SK-N-SH (cell line): ENCODE measurements at regions not wholly inside any gene's neighbourhood (a gene's known extent, or its start where the extent isn't known, plus 50 kb on each side); places are given as distances from the start of the nearest gene placed in this dataset.

ENCODE experiments used
- CTCF ChIA-PET: fragments of 300-600, 350-600 bp; formaldehyde crosslinking; extraction: SDS; loops from one replicate; lab custom pipeline; 2021; lab: Yijun Ruan, JAX
- POLR2A ChIA-PET: fragments of 350-600 bp; sonication (Branson Sonifier 250); formaldehyde crosslinking; extraction: SDS; loops from one replicate; lab custom pipeline; 2020; ENCODE audit warnings: antibody characterized with exemption, inconsistent platforms; lab: Yijun Ruan, JAX
- DNase-seq: peaks from one replicate; pipeline ENCODE4 v3.0.0; 2012
- H2AFZ ChIP-seq: fragments of 200-600 bp; sonication (generic); 2 replicates; pipeline ENCODE4 v1.8.1; 2016; ENCODE audit warnings: antibody characterized with exemption, mild to moderate bottlenecking, low read depth
- H3F3A ChIP-seq: fragments of 200-600 bp; sonication (generic); replicated peaks from 2 replicates; pipeline ENCODE3; 2016; ENCODE audit warnings: antibody characterized with exemption, mild to moderate bottlenecking; ENCODE audit not compliant: insufficient read depth
- H3K27ac ChIP-seq, 2 experiments: fragments of 200-500 bp in 1 of 2; fragments of 200-600 bp in 1 of 2; sonication (Bioruptor generic) in 1 of 2; sonication (generic), shearing (Covaris generic) in 1 of 2; 2 replicates each; pipeline versions ENCODE4 v1.5.1 to v1.6.1; 2014 to 2016; ENCODE audit warnings: low read depth in 2 of 2, inconsistent platforms in 1 of 2, low read length in 1 of 2, mild to moderate bottlenecking in 1 of 2, mixed read lengths in 1 of 2
- H3K27me3 ChIP-seq: fragments of 200-600 bp; sonication (generic), shearing (Covaris generic); 2 replicates; pipeline ENCODE4 v1.6.1; 2016; ENCODE audit warnings: mixed run types; ENCODE audit not compliant: insufficient read depth
- H3K36me3 ChIP-seq, 2 experiments: fragments of 200-500 bp in 1 of 2; fragments of 200-600 bp in 1 of 2; sonication (Bioruptor generic) in 1 of 2; sonication (generic) in 1 of 2; replicated peaks in 1 of 2; 2 replicates each; pipeline versions ENCODE3 to v1.5.1; 2014 to 2016; ENCODE audit warnings: low read length in 1 of 2, mild to moderate bottlenecking in 1 of 2; ENCODE audit not compliant: insufficient read depth in 2 of 2, control insufficient read depth in 1 of 2
- H3K4me1 ChIP-seq, 2 experiments: fragments of 200-500 bp in 1 of 2; fragments of 200-600 bp in 1 of 2; sonication (Bioruptor generic) in 1 of 2; sonication (generic), shearing (Covaris generic) in 1 of 2; 2 replicates each; pipeline versions ENCODE4 v1.5.1 to v1.6.1; 2014 to 2016; ENCODE audit warnings: low read depth in 1 of 2, low read length in 1 of 2, mixed run types in 1 of 2; ENCODE audit not compliant: insufficient read depth in 2 of 2, control insufficient read depth in 1 of 2
- H3K4me2 ChIP-seq: fragments of 200-600 bp; sonication (generic), shearing (Covaris generic); 2 replicates; pipeline ENCODE4 v1.6.1; 2017; ENCODE audit warnings: mixed run types
- H3K4me3 ChIP-seq, 2 experiments: fragments of 200-500 bp in 1 of 2; fragments of 200-600 bp in 1 of 2; sonication (Bioruptor generic) in 1 of 2; sonication (generic), shearing (Covaris generic) in 1 of 2; 2 replicates each; pipeline versions ENCODE4 v1.5.1 to v1.8.1; 2014 to 2016; ENCODE audit warnings: low read depth in 2 of 2, inconsistent platforms in 1 of 2, low read length in 1 of 2, mild to moderate bottlenecking in 1 of 2, mixed read lengths in 1 of 2, moderate library complexity in 1 of 2
- H3K79me2 ChIP-seq: fragments of 200-600 bp; sonication (generic); 2 replicates; pipeline ENCODE4 v1.8.1; 2017; ENCODE audit warnings: mild to moderate bottlenecking; ENCODE audit not compliant: insufficient read depth
- H3K9ac ChIP-seq: fragments of 200-600 bp; sonication (generic); 2 replicates; pipeline ENCODE4 v1.6.1; 2017; ENCODE audit warnings: mixed run types
- H3K9me2 ChIP-seq: fragments of 200-600 bp; sonication (generic); 2 replicates; pipeline ENCODE4 v1.6.1; 2017; ENCODE audit warnings: mixed run types
- H3K9me3 ChIP-seq: fragments of 200-600 bp; sonication (generic); 2 replicates; pipeline ENCODE4 v1.6.1; 2017; ENCODE audit warnings: mixed run types, mild to moderate bottlenecking, moderate library complexity
- H4K20me1 ChIP-seq: fragments of 200-600 bp; sonication (generic); 2 replicates; pipeline ENCODE4 v1.6.1; 2017; ENCODE audit warnings: mild to moderate bottlenecking, mixed run types; ENCODE audit not compliant: insufficient read depth
- EP300 ChIP-seq, 2 experiments: IDR thresholded peaks; 2 replicates each; pipeline versions ENCODE4 v1.4.0 to v1.6.1; 2012; ENCODE audit warnings: borderline replicate concordance in 1 of 2, low read depth in 1 of 2, low read length in 1 of 2
- EZH2phosphoT487 ChIP-seq: fragments of 200-600 bp; sonication (generic); IDR thresholded peaks from 2 replicates; pipeline ENCODE4 v1.6.1; 2017; ENCODE audit warnings: low read depth, mixed run types, mild to moderate bottlenecking, antibody characterized with exemption, moderate library complexity, borderline replicate concordance
- FOXM1 ChIP-seq: IDR thresholded peaks from 2 replicates; pipeline ENCODE4 v1.4.0; 2012; ENCODE audit warnings: low read depth, mild to moderate bottlenecking
- GABPA ChIP-seq: IDR thresholded peaks from 2 replicates; pipeline ENCODE4 v1.4.0; 2012; ENCODE audit warnings: low read depth, mild to moderate bottlenecking
- GATA2 ChIP-seq: sonication (generic); formaldehyde crosslinking; IDR thresholded peaks from 2 replicates; pipeline ENCODE4 v1.5.0; 2020; ENCODE audit warnings: mild to moderate bottlenecking, missing genetic modification reagents
- IRF3 ChIP-seq: fragments of 150-350 bp; IDR thresholded peaks from 2 replicates; pipeline ENCODE4 v1.6.1; 2016; ENCODE audit warnings: mild to moderate bottlenecking, low read depth, low read length
- JUND ChIP-seq: IDR thresholded peaks from 2 replicates; pipeline ENCODE4 v1.4.0; 2012
- MAX ChIP-seq: IDR thresholded peaks from 2 replicates; pipeline ENCODE4 v1.4.0; 2012; ENCODE audit warnings: low read depth
- MXI1 ChIP-seq: IDR thresholded peaks from 2 replicates; pipeline ENCODE4 v1.6.1; 2012; ENCODE audit warnings: mild to moderate bottlenecking, low read depth, low read length, improper control_type of control experiment
- NFIC ChIP-seq: IDR thresholded peaks from 2 replicates; pipeline ENCODE4 v1.4.0; 2012; ENCODE audit warnings: borderline replicate concordance
- NRF1 ChIP-seq: IDR thresholded peaks from 2 replicates; pipeline ENCODE4 v1.6.1; 2012; ENCODE audit warnings: low read depth, mild to moderate bottlenecking, low read length
- POLR2AphosphoS5 ChIP-seq: IDR thresholded peaks from 2 replicates; pipeline ENCODE4 v1.6.1; 2012; ENCODE audit warnings: low read depth, low read length
- RFX5 ChIP-seq: IDR thresholded peaks from 2 replicates; pipeline ENCODE4 v1.6.1; 2012; ENCODE audit warnings: mild to moderate bottlenecking, improper control_type of control experiment, low read length
- RXRA ChIP-seq: IDR thresholded peaks from 2 replicates; pipeline ENCODE4 v1.4.0; 2012; ENCODE audit warnings: low read depth, mild to moderate bottlenecking, borderline replicate concordance
- SIN3A ChIP-seq: IDR thresholded peaks from 2 replicates; pipeline ENCODE4 v1.6.1; 2012; ENCODE audit warnings: low read depth, mild to moderate bottlenecking, low read length, moderate library complexity, borderline replicate concordance
- SMC3 ChIP-seq: IDR thresholded peaks from 2 replicates; pipeline ENCODE4 v1.6.1; 2012; ENCODE audit warnings: low read depth, low read length, improper control_type of control experiment
- TCF12 ChIP-seq: IDR thresholded peaks from 2 replicates; pipeline ENCODE4 v1.4.0; 2012
- TEAD4 ChIP-seq: IDR thresholded peaks from 2 replicates; pipeline ENCODE4 v1.4.0; 2012; ENCODE audit warnings: mild to moderate bottlenecking, borderline replicate concordance; ENCODE audit not compliant: insufficient read depth
- YY1 ChIP-seq: IDR thresholded peaks from 2 replicates; pipeline ENCODE4 v1.4.0; 2012; ENCODE audit warnings: low read depth, mild to moderate bottlenecking
- WGBS: methylation state at CpG from one replicate; pipeline ENCODE4 v1.1.6; 2017; ENCODE audit warnings: low lambda C conversion rate; 5-methylcytosine and 5-hydroxymethylcytosine counted together

GRCh38 chr5:88404405-88404804 lies 135.8 kb upstream of the TMEM161B start:
- POLR2A ChIA-PET = no interaction called here
- Histone ChIP-seq H3K27ac (no peak overlapping the region), H3K4me2 (no peak overlapping the region), H3K9ac (no peak overlapping the region), H3K27me3 (no peaks in the 10 kb centered on the region; the same call in 1 of the 2 replicates), H2AFZ (no peak overlapping the region), H3K79me2 (no peaks in the 10 kb centered on the region), H3K4me1 (no peaks in the 10 kb centered on the region), H3F3A (no peaks in the 10 kb centered on the region), H4K20me1 (no peaks in the 10 kb centered on the region), H3K4me3 (no peak overlapping the region), H3K9me3 (no peaks in the 10 kb centered on the region), H3K36me3 (no peaks in the 10 kb centered on the region), H3K9me2 (no peaks in the 10 kb centered on the region)
- WGBS = 26% methylated on average over 2 of the region's 2 CpGs
- CTCF ChIA-PET = no interaction called here
- no peak for DNase-seq
- no peak for TF ChIP-seq TEAD4
- no peak for TF ChIP-seq GATA2
- TF ChIP-seq MAX = no peak
- no peak for TF ChIP-seq IRF3
- TF ChIP-seq SIN3A = no peak
- TF ChIP-seq POLR2AphosphoS5 = no peak
- TF ChIP-seq YY1 = no peak

- Histone ChIP-seq H3K27me3 (no peaks in the 10 kb centered on the region; the same call in 1 of the 2 replicates), H3K4me2 (no peak overlapping the region), H4K20me1 (no peaks in the 10 kb centered on the region), H3K9me3 (no peaks in the 10 kb centered on the region)
- DNase-seq = no peak
- TF ChIP-seq EZH2phosphoT487 = no peak
- TF ChIP-seq RFX5 = no peak
- no peak for TF ChIP-seq TCF12
- no peak for TF ChIP-seq YY1
- TF ChIP-seq RXRA = no peak
- no peak for TF ChIP-seq MAX
- TF ChIP-seq GATA2 = no peak
- TF ChIP-seq NFIC = no peak
- TF ChIP-seq FOXM1 = no peak
- TF ChIP-seq MXI1 = no peak
- no peak for TF ChIP-seq EP300 (IDR thresholded peaks at IDR 0.05; ENCODE audit: borderline replicate concordance in 1 of 2, low read depth in 1 of 2, low read length in 1 of 2)
- TF ChIP-seq SMC3 = no peak
- no peak for TF ChIP-seq GABPA
- TF ChIP-seq JUND = no peak
- no peak for TF ChIP-seq NRF1
- TF ChIP-seq, all 33 proteins: peak for 0
- Histone ChIP-seq H3F3A (no peaks in the 10 kb centered on the region), H3K4me1 (no peaks in the 10 kb centered on the region), H3K9ac (no peak overlapping the region), H3K79me2 (no peaks in the 10 kb centered on the region), H3K9me2 (no peaks in the 10 kb centered on the region), H2AFZ (no peak overlapping the region), H3K36me3 (no peaks in the 10 kb centered on the region), H3K27ac (no peak overlapping the region), H3K4me3 (no peak overlapping the region)
- POLR2A ChIA-PET = no interaction called here
- CTCF ChIA-PET = interaction anchor here (0.7 kb wide), 1 partner anchor 34 kb away, joined by 3 read pairs; no protein-coding TSS in a partner anchor
- WGBS = 10% methylated on average over 4 of the region's 4 CpGs
These were observed 133.0 kb upstream of the TMEM161B start for GRCh38 chr5:88401686-88402085.
